DMS 273 treated with DMSO at 0.1 percent for 48 hours (cell line): ENCODE measurements at regions not wholly inside any gene's neighbourhood (a gene's known extent, or its start where the extent isn't known, plus 50 kb on each side); places are given as distances from the start of the nearest gene placed in this dataset.

ENCODE experiments used
- DNase-seq: peaks from one replicate; lab custom pipeline; 2025; lab: John Stamatoyannopoulos, UW

- DNase-seq, result no peak
Measured at GRCh38 chr22:44555597-44555996, 57.6 kb upstream of the RTL6 start.

GRCh38 chr22:44555046-44555445, 57.0 kb upstream of the RTL6 start:
- no peak for DNase-seq

- no peak for DNase-seq
Measured at GRCh38 chr22:44554411-44554810, 56.4 kb upstream of the RTL6 start.

- DNase-seq, result no peak
Measured at GRCh38 chr22:44550711-44551491, 52.9 kb upstream of the RTL6 start.

GRCh38 chr22:44549701-44550100, 51.7 kb upstream of the RTL6 start:
- no peak for DNase-seq

GRCh38 chr22:44548981-44549380, 50.9 kb upstream of the RTL6 start:
- DNase-seq, result no peak
